HepG2 (cell line): ENCODE measurements at regions not wholly inside any gene's neighbourhood (a gene's known extent, or its start where the extent isn't known, plus 50 kb on each side); places are given as distances from the start of the nearest gene placed in this dataset.

Experiments used
- ATAC-seq: fragments of 200-7000 bp; cut with Tn5 transposase; 3 replicates; pipeline ENCODE4 v1.9.1; 2020; ENCODE audit warnings: mild to moderate bottlenecking, moderate library complexity
- BruUV-seq: library from RNA; stranded (reverse); fragments of 400-500 nt; replicated peaks from 2 replicates; lab custom pipeline; 2021; lab: Mats Ljungman, UMichigan
- CTCF ChIA-PET: fragments of 300-600 bp; formaldehyde crosslinking; extraction: SDS; loops from one replicate; lab custom pipeline; 2021; ENCODE audit warnings: low total read pairs, inconsistent platforms, low intra/inter-chr PET ratio; lab: Yijun Ruan, JAX
- POLR2A ChIA-PET: fragments of 350-600 bp; sonication (Branson Sonifier 250); formaldehyde crosslinking; loops from one replicate; lab custom pipeline; 2020; ENCODE audit warnings: antibody characterized with exemption, inconsistent platforms; lab: Yijun Ruan, JAX
- DNase-seq: peaks from one replicate; pipeline ENCODE4 v3.0.0-alpha.2; 2015; ENCODE audit warnings: low spot score
- FAIRE-seq: peaks from 3 replicates; lab custom pipeline; 2011; peaks lifted over from hg19 to GRCh38; lab: Jason Lieb, UNC
- H2AFZ ChIP-seq: one replicate; pipeline ENCODE4 v1.6.1; 2011; ENCODE audit warnings: low read length, inconsistent platforms
- H3K27ac ChIP-seq: fragments of 300-600 bp; 3 replicates; pipeline ENCODE4 v1.8.0; 2011; ENCODE audit warnings: mixed run types, mild to moderate bottlenecking, mixed read lengths, low read length, inconsistent platforms; ENCODE audit not compliant: insufficient read depth; ENCODE audit errors: extremely low read length
- H3K27me3 ChIP-seq, 2 experiments: fragments of 200-600 bp in 1 of 2; 2 replicates in 1 of 2; 3 replicates in 1 of 2; pipeline versions ENCODE4 v1.6.0 to v1.8.0; 2011; ENCODE audit warnings: low read length in 2 of 2, mild to moderate bottlenecking in 2 of 2, moderate library complexity in 2 of 2, inconsistent platforms in 1 of 2; ENCODE audit not compliant: insufficient read depth in 2 of 2, control insufficient read depth in 1 of 2
- H3K36me3 ChIP-seq, 2 experiments: fragments of 200-600 bp in 1 of 2; replicated peaks in 1 of 2; 2 replicates in 1 of 2; 3 replicates in 1 of 2; pipeline versions ENCODE4 v1.5.1 to v1.8.0; 2011; ENCODE audit warnings: low read length in 2 of 2, inconsistent platforms in 1 of 2; ENCODE audit not compliant: insufficient read depth in 2 of 2, control insufficient read depth in 1 of 2
- H3K4me1 ChIP-seq: 2 replicates; pipeline ENCODE4 v1.5.1; 2012; ENCODE audit warnings: low read length, inconsistent platforms; ENCODE audit not compliant: insufficient read depth
- H3K4me2 ChIP-seq: 2 replicates; pipeline ENCODE4 v1.6.0; 2011; ENCODE audit warnings: low read depth, low read length, inconsistent platforms
- H3K4me3 ChIP-seq, 3 experiments: fragments of 200-600 bp in 1 of 3; sonication (generic), shearing (Covaris generic) in 1 of 3; replicated peaks in 1 of 3; 2 replicates each; pipeline ENCODE4 v1.5.1; 2011 to 2016; ENCODE audit warnings: low read length in 3 of 3, inconsistent platforms in 2 of 3, low read depth in 2 of 3, mild to moderate bottlenecking in 2 of 3, control low read depth in 1 of 3, mixed read lengths in 1 of 3; ENCODE audit not compliant: insufficient read depth in 1 of 3
- H3K79me2 ChIP-seq: one replicate; pipeline ENCODE4 v1.6.1; 2011; ENCODE audit warnings: low read length, inconsistent platforms; ENCODE audit not compliant: insufficient read depth
- H3K9ac ChIP-seq: 2 replicates; pipeline ENCODE4 v1.6.0; 2011; ENCODE audit warnings: mild to moderate bottlenecking, low read depth, low read length, inconsistent platforms; ENCODE audit not compliant: insufficient read depth
- H3K9me3 ChIP-seq: 2 replicates; pipeline ENCODE4 v1.5.1; 2012; ENCODE audit warnings: mild to moderate bottlenecking, low read length
- H4K20me1 ChIP-seq: 2 replicates; pipeline ENCODE4 v1.6.0; 2011; ENCODE audit warnings: inconsistent platforms, mild to moderate bottlenecking, low read length, moderate library complexity; ENCODE audit not compliant: insufficient read depth
- ELF3 ChIP-seq: IDR thresholded peaks from 2 replicates; pipeline ENCODE4 v1.6.1; 2016; ENCODE audit warnings: missing genetic modification reagents, missing compliant biosample characterization
- ELK4 ChIP-seq: sonication (generic); formaldehyde crosslinking; IDR thresholded peaks from 2 replicates; pipeline ENCODE4 v1.9.0; 2021; ENCODE audit warnings: missing genetic modification reagents, borderline replicate concordance
- MAFF ChIP-seq: IDR thresholded peaks from 2 replicates; pipeline ENCODE4 v1.6.1; 2011; ENCODE audit warnings: low read depth, low read length, improper control_type of control experiment
- MAFK ChIP-seq, 2 experiments: IDR thresholded peaks in 1 of 2; conservative IDR thresholded peaks in 1 of 2; 2 replicates each; pipeline ENCODE4 v1.6.1; 2011; ENCODE audit warnings: improper control_type of control experiment in 2 of 2, low read length in 2 of 2
- PAWR ChIP-seq: sonication (generic); formaldehyde crosslinking; IDR thresholded peaks from 2 replicates; pipeline ENCODE4 v1.4.0; 2020; ENCODE audit warnings: missing genetic modification reagents, mild to moderate bottlenecking, borderline replicate concordance
- SP4 ChIP-seq: sonication (generic); formaldehyde crosslinking; IDR thresholded peaks from 2 replicates; pipeline ENCODE4 v1.8.1; 2023; ENCODE audit warnings: mild to moderate bottlenecking, missing genetic modification reagents
- ZNF512 ChIP-seq: sonication (generic); formaldehyde crosslinking; IDR thresholded peaks from 2 replicates; pipeline ENCODE4 v1.4.0; 2020; ENCODE audit warnings: mild to moderate bottlenecking, missing genetic modification reagents
- WGBS: methylation state at CpG from one replicate; pipeline ENCODE4 v1.1.6; 2017; ENCODE audit warnings: low lambda C conversion rate; 5-methylcytosine and 5-hydroxymethylcytosine counted together
- in situ Hi-C: cut with HindIII; loops from 2 replicates; pipeline ENCODE4 v1.10.0; 2017; ENCODE audit warnings: low pct_unique_long_range_greater_than_20kb; ENCODE audit not compliant: extremely low pct_ligation_motif_present
- intact Hi-C: fragments of 100-400 bp; cut with micrococcal nuclease; formaldehyde crosslinking; loops from one replicate; pipeline ENCODE4 v1.10.0; 2022; ENCODE audit not compliant: unreplicated experiment

GRCh38 chr21:20315042-20315441, 683.2 kb upstream of the NCAM2 start:
- H3K9ac ChIP-seq, result no peak overlapping the region
- WGBS, result 5% methylated on average over 1 of the region's 1 CpG
- intact Hi-C loops, result no loop called here

GRCh38 chr21:20329636-20330035, 668.6 kb upstream of the NCAM2 start:
- ATAC-seq (no peak), FAIRE-seq (no peak), DNase-seq (no peak)
- peaks cover 62% of the 10 kb centered on the region for H3K9me3 ChIP-seq
- WGBS, result 26% methylated on average over 6 of the region's 6 CpGs
- in situ Hi-C loops (no loop called here), intact Hi-C loops (no loop called here)
- CTCF ChIA-PET, result no interaction called here
- POLR2A ChIA-PET, result no interaction called here
- H3K27me3 ChIP-seq, result no peaks in the 10 kb centered on the region
- no peaks in the 10 kb centered on the region for H3K36me3 ChIP-seq
- no peaks in the 10 kb centered on the region for H3K79me2 ChIP-seq
- H3K4me3 ChIP-seq, result peak overlapping the region; percentile 4 to 64 (median 46); a peak in 3 of 6 replicates
- no peaks in the 10 kb centered on the region for H3K4me1 ChIP-seq
- peak overlapping the region; percentile 72 for H2AFZ ChIP-seq
- H4K20me1 ChIP-seq, result no peaks in the 10 kb centered on the region
- H3K4me2 ChIP-seq, result peak overlapping the region; percentile 32; the same call in 1 of the 2 replicates
- TF ChIP-seq ZNF512 (no peak), SP4 (CRISPR knock-in tag) (no peak), PAWR (CRISPR knock-in tag) (no peak)
- no TSS peak for BruUV-seq
- H3K9ac ChIP-seq, result no peak overlapping the region
- no peak overlapping the region for H3K27ac ChIP-seq

More at GRCh38 chr21:20315042-20315441, 683.2 kb upstream of the NCAM2 start:
- TF ChIP-seq MAFK (conservative IDR thresholded peaks at IDR 0.05 in 1 of 2, IDR thresholded peaks at IDR 0.05 in 1 of 2; ENCODE audit: low read length in 2 of 2) (peak; percentile 51 to 86; a peak in 3 of 4 replicates), ELF3 (CRISPR knock-in tag) (no peak), MAFF (peak; percentile 78; the same call in 1 of the 2 replicates), ELK4 (CRISPR knock-in tag) (no peak)
- no peaks in the 10 kb centered on the region for H3K27me3 ChIP-seq
- CTCF ChIA-PET, result no interaction called here
- H4K20me1 ChIP-seq, result no peaks in the 10 kb centered on the region
- no peaks in the 10 kb centered on the region for H3K79me2 ChIP-seq
- no peak overlapping the region for H2AFZ ChIP-seq
- H3K27ac ChIP-seq, result no peak overlapping the region
- in situ Hi-C loops, result no loop called here
- FAIRE-seq (no peak), DNase-seq (no peak), ATAC-seq (no peak)
- no peaks in the 10 kb centered on the region for H3K36me3 ChIP-seq
- no TSS peak for BruUV-seq
- no peak overlapping the region for H3K4me3 ChIP-seq
- no peak overlapping the region for H3K4me2 ChIP-seq
- POLR2A ChIA-PET, result no interaction called here
- peaks cover 68% of the 10 kb centered on the region for H3K9me3 ChIP-seq
- no peaks in the 10 kb centered on the region for H3K4me1 ChIP-seq
